CMK (cell line): ENCODE measurements at regions not wholly inside any gene's neighbourhood (a gene's known extent, or its start where the extent isn't known, plus 50 kb on each side); places are given as distances from the start of the nearest gene placed in this dataset.

Experiments used
- DNase-seq: peaks from one replicate; pipeline ENCODE4 v3.0.0-alpha.2; 2010; ENCODE audit warnings: low read depth

DNA sequence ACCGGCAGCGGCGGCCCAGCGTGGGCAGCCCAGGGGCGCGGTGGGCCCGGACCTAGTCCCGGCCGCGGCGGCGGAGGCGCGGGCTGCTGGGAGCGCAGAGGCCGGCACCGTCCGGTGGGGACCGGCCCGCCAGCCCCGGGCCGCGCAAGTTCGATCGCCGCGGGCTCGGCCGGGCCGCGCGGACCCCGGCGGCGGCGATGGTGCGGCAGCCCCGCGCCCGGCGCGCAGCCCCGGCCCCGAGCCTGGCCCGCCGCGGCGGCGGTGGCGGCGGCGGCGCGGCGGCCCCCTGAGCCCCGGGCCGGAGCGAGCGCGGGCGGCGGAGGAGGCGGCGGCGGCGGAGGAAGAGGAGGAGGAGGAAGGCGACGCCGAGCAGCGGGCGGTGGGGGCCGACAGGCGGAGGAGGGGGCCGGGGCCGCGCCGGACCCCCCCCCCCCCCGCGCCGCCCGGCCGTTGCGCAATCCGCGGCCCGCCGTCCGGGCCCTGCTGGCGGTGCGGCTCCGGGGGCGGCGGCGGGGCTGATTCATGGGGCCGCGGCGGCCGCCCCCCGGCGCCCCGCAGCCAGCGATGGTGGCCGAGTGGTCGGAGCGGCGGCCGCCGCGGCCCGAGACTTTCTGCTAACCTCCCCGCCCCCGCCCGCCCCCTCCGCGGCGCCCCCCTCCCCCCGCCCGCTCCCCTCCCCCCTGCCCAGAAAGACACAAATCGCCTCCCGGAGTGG is 1251.9 kb downstream of the BRD1 start:
- no peak for DNase-seq

DNA sequence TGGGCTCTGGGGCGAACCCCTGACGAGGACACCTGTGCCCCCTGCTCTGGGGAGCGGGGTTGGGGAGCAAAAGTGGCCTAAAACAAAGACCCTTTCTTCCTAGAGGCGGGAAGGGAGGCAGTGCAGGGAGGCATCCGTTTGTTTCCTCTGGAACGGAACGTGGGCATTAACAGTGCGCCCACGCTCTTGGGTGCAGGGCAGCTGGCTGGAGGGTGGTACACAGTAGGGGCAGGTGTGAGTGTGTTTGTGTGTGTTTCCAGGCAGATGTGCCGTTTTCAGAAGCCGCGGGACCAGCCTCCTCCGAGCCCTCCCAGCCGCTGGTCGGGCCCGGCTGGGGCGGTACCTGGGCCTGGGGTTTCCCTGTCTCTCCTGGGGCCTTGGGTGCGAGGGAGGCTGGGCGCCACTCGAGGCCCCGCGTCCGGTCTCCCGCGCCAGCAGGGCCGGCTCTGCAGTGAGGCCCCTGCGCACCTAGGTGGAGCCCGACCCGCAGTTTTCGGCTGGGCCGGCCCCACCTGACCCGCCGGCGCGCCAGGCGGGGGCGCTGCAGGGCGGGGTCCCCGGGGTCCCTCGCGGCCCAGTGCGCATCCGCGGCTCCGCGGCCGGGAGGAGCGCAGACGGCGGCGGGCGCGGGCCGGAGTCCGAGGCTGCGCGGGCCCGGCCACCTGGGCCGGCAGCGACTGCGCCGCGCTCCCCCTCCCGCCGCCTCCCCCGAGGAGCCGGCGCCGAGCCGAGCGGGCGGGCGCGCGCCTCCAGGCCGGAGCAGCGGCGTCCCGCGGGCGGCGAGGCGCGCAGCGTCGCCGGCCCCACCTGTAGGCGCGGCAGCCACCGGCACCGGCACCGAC is 1252.7 kb downstream of the BRD1 start:
- DNase-seq, result no peak

DNA sequence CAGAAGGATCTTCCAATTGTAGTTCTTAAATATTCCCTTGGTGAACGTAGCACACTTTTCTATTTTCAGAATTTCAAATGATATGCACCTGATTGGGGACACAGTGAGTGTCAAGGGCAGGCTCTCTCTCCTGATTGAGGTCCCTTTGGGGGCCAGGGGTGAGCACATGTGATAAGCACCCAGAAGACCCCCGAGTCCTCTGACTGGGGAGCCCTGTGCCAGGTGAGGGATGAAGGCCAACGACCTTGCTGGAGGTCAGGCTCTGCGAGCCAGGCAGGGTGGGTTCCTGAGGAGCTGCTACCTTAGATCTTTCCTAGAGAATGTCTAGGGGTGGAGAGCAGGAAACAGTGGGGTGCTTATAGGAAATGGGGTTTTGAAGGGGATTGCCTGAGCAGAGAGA is 1253.9 kb downstream of the BRD1 start:
- DNase-seq, result no peak

DNA sequence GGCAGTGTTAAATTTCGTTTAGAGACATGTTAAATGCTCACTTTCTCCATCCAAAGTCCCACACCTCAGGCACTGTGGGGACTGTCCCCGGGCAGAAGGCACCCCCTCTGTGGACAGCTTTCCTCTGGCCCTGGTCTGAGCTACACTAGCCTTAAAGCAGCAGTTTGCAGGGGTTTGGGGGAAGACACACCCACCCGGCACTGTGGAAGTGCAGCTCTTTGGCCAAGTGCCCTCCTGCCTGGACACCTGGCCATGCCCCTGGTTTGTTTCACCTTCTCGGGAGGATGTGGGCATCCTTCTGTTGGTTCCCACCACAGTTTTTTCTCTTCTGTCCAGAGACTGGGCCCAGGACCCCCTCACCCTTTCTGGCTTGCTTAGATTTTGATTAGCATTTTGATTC is 1254.7 kb downstream of the BRD1 start:
- DNase-seq, result no peak

DNA sequence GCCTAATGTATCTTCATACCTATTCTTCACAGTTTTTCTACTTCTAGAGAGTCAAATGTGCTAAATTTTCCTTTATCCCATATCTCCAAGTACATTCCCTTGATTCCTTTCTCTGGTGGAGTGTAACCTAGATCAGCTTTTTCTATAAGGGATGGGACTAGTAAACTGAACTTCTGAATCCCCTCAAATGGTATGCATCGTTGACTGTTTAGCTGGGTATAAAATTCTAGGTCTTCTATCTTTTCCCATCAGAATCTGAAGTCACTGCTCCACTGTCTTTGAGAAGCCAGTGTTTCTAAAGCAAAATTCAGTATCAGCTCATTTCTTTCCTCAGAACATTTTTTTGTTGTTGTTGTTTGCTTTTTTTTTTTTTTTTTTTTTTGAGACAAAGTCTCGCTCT is 1256.8 kb downstream of the BRD1 start:
- DNase-seq, result no peak

DNA sequence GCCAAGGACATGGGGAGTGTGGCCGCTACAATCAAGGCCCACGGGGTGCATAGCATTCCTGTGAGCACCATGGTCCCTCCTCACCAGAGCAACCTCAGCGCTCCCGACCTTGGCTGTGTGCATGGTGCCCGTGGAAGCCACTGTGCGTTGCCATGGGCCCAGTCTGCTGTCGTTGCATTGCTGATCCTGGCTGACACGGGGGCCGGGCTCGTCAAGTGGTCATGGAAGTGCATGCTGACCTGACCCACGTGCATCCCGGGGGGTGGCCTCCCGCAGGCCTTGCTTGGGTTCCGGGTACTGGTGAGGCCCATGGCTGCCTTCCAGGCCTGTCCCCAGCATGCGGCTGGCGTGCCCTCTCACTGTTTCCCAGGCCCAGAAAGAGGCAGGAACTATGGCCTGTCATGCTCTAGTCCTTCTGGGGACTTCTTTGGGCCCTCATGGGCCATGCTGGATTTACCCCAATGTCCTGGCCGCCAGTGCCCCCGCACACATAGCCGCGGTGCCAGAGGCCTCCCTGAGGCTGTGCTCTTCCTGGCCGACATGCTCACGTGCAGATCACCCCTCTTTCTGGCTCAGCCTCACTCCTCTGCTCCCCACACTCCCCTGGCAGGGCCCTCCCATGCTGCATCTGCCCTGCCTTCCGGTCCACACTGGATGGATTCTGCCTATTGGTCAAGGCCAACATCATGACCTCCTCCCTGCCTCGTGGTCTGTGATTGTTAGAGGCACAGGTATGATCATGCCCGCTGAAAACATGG is 1258.0 kb downstream of the BRD1 start:
- no peak for DNase-seq

DNA sequence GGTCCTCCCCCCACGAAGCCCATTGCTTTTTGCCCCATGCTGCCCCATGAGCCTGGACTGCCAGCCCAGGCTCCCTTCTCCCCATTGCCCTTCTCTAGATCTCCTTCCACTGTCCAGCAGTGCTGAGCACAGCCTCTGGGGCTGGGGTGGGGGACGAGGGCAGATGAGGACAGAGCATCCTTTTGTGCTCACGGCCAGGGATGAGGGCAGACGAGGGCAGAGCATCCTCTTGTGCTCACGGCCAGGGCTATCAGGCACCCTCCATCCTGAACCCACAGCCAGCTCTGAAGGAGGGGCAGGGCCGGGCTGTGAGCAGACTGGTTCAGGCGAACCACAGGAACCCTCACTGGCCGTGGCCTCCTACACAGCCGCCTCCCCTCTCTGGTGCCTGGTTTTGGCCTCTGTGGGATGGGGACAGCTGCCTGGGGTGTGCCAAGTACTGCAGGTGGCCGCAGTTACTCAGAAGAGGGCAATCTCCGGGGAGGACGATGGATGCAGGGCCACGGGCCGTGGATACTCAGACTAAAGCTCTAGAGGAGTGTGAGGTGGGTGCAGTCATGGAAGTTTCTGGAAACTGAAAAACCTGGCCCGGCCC is 1258.8 kb downstream of the BRD1 start:
- no peak for DNase-seq

DNA sequence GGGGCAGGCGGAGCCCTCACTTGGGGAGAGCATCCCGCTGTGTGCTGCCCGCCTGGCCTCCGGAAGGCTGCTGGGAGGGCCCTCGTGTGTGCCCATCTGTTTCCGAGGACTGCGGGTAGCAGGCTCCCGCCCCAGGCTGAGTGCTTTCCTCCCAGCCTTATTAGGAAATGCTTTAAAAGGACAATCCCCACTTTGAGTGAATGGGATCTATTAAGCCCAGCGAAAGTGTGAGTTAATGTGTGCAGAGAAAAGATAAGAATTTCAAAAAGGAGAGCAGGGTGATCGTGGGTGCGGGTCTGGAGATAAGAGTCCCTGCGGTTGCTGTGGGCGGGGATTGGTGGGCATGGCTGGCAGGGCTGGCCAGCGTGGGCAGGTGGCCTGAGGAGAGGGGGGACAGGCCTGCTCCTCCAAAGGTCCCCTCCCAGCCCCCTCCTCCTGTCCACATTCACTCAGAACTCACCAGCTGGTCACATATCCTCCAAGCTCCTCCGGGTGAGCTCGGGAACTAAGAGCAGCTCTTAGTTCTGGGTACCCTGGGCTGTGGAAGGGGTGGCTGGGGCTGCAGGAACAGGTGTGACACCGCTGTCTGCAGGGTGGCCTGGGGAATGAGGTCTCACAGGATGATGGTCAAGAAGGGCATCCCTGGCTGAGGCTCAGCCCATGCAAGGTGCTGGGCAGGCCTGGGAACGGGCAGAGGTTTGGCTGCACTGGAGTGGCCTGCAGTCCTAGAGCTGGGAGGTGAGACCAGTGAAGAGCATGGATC is 1260.3 kb downstream of the BRD1 start:
- peak; percentile 95 for DNase-seq

DNA sequence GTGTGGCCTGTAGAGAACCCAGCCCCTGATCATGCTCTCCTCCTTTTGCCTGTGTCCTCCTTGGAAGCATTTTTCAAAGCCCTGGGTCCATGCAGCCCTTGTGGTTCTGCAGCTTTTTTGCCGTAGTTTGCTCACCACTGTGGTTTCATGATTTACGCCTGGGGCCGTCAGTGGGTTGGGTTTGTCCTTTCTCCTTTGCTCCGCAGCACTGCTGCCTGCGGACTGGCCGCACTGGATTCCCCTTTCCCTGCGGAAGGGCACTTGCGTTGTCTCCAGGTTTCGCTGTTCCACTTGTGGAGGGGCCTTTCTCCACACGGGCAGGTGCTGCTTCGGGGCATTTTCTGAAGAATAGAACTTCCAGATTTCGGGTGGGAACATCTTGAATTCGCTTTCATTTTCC is 1260.9 kb downstream of the BRD1 start:
- no peak for DNase-seq

DNA sequence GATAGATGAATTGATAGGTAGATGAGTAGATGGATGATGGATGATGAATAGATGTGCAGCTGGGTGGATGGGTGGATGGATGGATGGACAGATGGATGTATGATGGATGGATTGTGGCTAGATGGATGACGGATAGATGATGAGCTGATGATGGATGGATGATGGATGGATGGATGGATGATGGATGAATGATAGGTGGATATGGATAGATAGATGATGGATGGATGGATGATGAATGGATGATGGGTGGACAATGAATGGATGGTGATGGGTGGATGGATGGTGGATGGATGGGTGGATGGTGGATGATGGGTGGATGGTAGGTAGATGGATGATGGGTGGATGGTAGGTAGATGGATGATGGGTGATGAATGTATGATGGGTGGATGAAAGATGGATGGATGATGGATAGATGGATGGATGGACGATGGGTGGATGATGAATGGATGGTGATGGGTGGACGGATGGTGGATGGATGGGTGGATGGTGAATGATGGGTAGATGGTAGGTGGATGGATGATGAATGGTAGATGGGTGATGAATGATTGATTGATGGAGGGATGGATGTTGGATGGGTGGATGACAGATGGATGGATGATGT is 1261.7 kb downstream of the BRD1 start:
- no peak for DNase-seq

DNA sequence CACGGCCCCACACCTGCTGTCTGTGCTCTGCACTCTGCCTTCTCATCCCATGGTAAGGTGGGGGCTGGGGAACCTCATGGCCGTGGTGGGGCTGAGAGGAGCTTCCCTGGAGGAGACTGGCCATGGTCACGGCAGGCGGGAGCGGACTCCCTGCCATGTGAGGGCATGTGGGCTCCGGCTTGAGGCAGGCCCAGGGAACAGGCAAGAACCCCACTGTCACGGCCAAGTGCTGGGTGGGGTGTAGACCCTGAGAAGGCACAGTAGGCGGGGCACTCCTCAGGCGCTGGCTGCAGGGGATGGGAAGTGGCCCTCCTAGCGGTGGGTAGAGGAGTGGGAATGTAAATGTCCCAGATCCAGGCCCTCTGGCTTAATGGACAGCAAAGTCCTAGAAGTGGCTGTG is 1262.7 kb downstream of the BRD1 start:
- DNase-seq, result no peak

DNA sequence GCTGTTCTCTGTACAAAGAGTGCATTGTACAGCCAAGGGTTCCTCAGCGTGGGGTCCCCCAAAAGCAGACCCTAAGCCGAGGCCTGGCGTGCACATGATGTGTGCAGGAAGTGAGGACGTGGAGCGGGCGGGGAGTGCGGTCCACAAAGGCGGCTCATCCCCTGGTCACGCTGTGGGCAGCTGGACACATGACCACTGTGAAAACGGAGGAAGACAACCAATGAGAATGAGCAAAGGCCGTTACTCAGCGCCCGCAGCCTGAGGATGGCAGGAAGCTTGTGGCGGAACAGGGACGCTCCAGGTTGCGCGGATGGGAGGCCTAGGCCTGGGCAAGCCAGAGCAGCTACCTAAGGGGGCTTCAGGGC is 1263.7 kb downstream of the BRD1 start:
- DNase-seq, result no peak

DNA sequence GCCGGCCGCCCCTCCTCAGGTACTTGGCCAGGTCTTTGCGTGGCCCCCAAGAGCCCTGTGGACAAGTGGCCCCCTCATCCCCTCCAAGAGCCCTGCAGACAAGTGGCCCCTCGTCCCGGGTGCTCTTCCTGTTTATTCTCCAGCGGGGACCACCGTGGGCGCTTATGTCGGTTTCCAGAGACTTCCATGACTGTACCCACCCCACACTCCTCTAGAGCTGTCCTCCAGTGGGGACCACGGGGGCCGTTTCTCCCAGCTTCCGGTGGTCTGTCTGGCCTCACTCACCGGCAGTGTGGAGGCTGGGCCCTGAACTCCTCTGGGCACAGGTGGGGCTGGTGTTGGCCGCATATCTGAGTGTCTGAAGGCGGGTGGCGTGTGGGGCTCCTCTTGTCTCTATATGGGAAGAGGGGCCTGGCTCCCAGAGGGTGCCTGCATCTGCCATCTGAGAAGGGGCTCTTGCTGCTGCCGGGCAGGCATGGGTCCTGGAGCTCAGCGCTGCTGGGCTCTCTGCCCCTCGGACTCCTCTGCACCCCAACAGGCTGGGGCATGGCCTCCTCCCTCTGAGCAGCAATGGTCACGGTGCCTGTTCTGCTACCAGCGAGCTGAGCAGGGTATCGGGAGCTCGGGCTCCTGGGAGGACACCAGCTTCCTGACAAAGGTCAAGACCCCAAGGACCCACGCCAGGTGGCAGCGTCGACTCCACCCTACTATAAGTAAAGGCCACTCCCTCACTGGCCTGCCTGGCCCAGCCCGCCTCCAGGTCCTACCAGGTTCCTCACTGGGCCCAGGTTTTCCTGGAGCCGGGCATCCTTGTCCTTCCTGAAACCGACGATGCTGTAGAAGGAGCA is 1264.3 kb downstream of the BRD1 start:
- DNase-seq, result no peak

DNA sequence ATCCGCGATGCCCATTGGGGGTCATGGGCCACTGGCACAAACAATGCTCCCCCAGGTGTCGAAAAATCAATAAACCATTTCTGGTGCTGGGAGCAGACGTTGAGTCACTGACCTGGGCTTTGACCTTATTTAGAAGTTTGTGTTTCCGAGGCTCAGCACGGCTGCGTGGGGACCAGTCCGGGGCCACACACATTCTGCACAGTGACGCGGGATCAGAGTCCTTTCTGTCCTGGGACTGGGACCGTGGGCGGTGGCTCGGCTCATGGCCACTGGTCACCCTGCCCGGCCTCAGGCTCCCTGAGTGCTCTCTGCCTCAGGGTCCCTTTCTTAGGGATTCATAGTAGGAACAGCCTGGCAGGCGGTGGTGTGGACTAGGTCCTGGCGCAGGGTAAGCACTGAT is 1266.0 kb downstream of the BRD1 start:
- DNase-seq, result no peak

DNA sequence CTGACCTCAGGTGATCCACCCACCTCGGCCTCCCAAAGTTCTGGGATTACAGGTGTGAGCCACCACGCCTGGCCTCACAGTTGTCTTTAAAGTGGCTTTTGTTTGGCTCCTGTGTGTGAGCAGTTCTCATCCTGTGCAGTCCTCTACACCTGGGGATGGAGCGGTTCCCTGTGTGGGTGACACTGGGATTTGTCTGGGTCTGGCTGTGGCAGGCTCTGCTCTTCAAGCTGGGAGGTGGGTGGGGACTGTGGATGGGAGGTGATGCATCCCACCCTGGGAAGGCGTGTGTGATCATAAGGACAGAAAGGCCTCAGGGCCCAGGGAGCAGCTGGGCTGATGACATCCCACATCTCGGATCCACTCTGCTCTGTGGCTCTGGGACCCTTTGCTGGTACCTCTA is 1266.8 kb downstream of the BRD1 start:
- no peak for DNase-seq

DNA sequence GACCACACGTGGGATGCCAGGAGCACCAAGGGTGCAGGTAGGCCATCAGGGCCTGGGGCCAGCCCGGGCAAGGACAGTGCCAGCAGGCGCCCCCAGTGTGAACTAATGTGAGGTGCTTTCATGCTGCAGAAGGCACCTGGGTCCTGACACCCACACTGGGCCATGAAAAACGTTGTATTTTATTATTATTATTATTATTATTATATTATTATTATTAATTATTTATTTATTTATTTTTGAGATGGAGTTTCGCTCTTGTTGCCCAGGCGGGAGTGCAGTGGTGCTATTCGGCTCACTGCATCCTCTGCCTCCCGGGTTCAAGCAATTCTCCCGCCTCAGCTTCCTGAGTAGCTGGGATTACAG is 1267.3 kb downstream of the BRD1 start:
- no peak for DNase-seq

DNA sequence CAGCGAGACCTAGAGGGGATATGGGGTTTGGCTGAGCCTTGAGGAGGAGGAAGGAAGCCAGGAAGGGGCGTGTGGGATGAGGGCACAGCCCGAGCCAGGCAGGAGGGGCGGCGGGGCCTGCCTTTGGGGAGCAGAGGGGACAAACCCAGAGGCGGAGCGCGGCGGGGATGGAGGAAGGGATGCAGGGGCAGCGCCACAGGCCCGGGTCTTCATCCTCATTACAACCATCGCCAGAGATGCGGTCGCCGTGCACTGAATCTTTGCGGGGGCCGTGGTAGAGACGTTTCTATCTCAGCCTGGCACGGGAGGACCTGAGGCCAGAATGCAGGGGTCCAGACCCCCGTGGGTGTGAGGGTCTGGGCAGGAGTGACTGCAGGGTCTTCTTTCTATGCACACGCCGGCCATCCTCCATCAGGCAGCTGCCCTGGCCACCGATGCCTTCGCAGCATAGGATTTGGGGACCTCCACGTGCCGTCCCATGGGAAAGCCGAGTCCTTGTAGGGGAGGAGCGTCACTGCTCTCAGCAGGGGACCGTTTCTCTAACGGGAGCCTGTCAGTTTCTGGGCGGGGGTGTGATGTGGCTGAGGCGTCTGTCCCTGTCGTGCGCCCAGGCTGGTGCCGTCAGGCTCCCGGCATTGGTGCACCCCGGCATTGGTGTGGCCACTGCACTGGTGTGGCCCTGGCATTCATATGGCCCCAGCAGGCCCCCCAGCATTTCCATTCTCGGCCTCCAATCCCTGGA is 1267.9 kb downstream of the BRD1 start:
- no peak for DNase-seq

DNA sequence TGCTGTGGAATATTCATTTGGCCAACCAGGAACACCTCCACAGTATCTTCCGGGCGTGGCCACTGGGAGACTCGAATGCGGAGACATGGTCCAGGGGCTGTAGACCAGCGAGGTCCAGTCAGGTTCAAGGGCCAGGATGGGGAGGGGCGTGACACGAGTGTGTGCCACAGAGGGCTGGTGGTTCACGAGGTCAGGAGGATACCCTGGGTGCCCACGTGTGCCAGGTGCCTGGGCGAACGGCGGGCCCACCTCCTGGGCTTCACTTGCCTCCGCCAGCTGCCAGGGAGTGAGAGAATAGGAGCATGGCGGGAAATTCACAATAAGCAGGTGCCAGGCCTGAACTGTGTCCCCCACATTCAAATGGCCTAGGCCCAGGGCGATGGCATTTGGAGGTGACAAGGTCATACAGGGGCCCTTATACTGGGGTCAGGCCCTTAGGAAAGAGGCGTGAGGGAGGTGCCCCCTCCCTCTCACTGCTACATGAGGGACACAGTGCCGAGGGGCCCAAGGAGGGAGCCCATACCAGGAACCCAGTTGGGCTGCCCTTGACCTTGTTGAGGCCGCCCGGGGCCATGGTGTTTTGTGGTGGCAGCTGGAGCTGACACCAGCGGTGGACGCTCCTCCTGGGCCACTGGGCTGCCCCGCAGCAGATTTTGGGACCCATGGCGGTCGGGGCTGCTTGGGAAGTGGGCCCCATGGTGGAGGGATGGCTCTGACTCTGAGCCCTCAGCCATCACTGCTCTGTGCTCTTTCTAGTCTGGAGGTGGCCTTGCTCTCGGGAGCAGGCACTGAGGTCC is 1268.9 kb downstream of the BRD1 start:
- DNase-seq, result no peak

DNA sequence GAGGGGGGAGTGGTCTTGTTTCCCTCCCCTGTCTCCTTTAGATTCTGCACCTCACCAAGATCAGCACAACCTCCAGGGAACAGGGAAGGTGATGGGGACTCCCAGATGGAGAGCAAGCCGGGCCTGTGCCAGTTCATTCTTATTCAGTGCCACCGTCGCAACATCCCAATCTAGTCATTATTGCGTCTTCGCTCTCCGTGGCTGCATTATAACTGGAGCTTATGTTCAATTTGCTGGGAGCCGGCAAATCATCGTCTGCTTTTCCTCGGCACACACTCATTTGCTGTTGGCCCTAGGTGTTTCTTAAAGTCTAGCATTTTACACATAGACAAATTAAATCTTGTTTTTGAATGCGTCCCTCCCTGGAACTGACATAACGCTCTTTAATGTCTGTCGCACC is 1269.7 kb downstream of the BRD1 start:
- no peak for DNase-seq
